Trophoblast cell (in vitro differentiated cells and primary cell): ENCODE measurements at regions not wholly inside any gene's neighbourhood (a gene's known extent, or its start where the extent isn't known, plus 50 kb on each side); places are given as distances from the start of the nearest gene placed in this dataset.
"Not testable (repeated sequence)": the region's sequence is repeated elsewhere in the genome, so short reads cannot be mapped to it uniquely, and the experiment has no call there.

Experiments used
- DNase-seq, 2 donors: peaks; one replicate each; pipeline ENCODE4 v3.0.0-alpha.2; 2016
- H2AFZ ChIP-seq: 2 replicates; pipeline ENCODE4 v1.6.1; 2013; ENCODE audit warnings: low read length, moderate library complexity, mild to moderate bottlenecking; ENCODE audit not compliant: insufficient read depth, poor library complexity
- H2AK5ac ChIP-seq: 2 replicates; pipeline ENCODE4 v1.6.1; 2013; ENCODE audit warnings: mild to moderate bottlenecking, low read length
- H2BK120ac ChIP-seq: 2 replicates; pipeline ENCODE4 v1.6.1; 2013; ENCODE audit warnings: low read length, mild to moderate bottlenecking, moderate library complexity; ENCODE audit not compliant: insufficient read depth, poor library complexity
- H2BK12ac ChIP-seq: 2 replicates; pipeline ENCODE4 v1.6.1; 2013; ENCODE audit warnings: mild to moderate bottlenecking, low read length, moderate library complexity
- H2BK5ac ChIP-seq: 2 replicates; pipeline ENCODE4 v1.6.1; 2013; ENCODE audit warnings: low read length, low read depth, moderate library complexity, mild to moderate bottlenecking; ENCODE audit not compliant: poor library complexity
- H3K14ac ChIP-seq: 2 replicates; pipeline ENCODE4 v1.6.1; 2013; ENCODE audit warnings: mild to moderate bottlenecking, low read length
- H3K18ac ChIP-seq: 2 replicates; pipeline ENCODE4 v1.6.1; 2013; ENCODE audit warnings: mild to moderate bottlenecking, low read length
- H3K23ac ChIP-seq: 2 replicates; pipeline ENCODE4 v1.6.1; 2013; ENCODE audit warnings: low read length
- H3K27ac ChIP-seq: 2 replicates; pipeline ENCODE4 v1.5.1; 2013; ENCODE audit warnings: low read depth, mild to moderate bottlenecking, inconsistent platforms, low read length, moderate library complexity
- H3K27me3 ChIP-seq: 2 replicates; pipeline ENCODE4 v1.6.1; 2013; ENCODE audit warnings: inconsistent platforms, mild to moderate bottlenecking, low read length, moderate library complexity; ENCODE audit not compliant: insufficient read depth
- H3K36me3 ChIP-seq, 2 experiments: 1 replicate in 1 of 2; 2 replicates in 1 of 2; pipeline ENCODE4 v1.6.1; 2013; ENCODE audit warnings: low read length in 2 of 2, mild to moderate bottlenecking in 2 of 2, moderate library complexity in 1 of 2; ENCODE audit not compliant: insufficient read depth in 2 of 2, control insufficient read depth in 1 of 2
- H3K4ac ChIP-seq: 2 replicates; pipeline ENCODE4 v1.6.1; 2013; ENCODE audit warnings: low read depth, mild to moderate bottlenecking, low read length, moderate library complexity
- H3K4me1 ChIP-seq, 2 experiments: 1 replicate in 1 of 2; 2 replicates in 1 of 2; pipeline ENCODE4 v1.6.1; 2013; ENCODE audit warnings: low read length in 2 of 2, mild to moderate bottlenecking in 2 of 2, moderate library complexity in 1 of 2; ENCODE audit not compliant: insufficient read depth in 2 of 2, control insufficient read depth in 1 of 2
- H3K4me2 ChIP-seq: 2 replicates; pipeline ENCODE4 v1.6.1; 2013; ENCODE audit warnings: inconsistent platforms, mild to moderate bottlenecking, low read length, moderate library complexity
- H3K4me3 ChIP-seq: 2 replicates; pipeline ENCODE4 v1.5.1; 2013; ENCODE audit warnings: mild to moderate bottlenecking, low read depth, low read length, inconsistent platforms
- H3K79me1 ChIP-seq: one replicate; pipeline ENCODE4 v1.6.1; 2013; ENCODE audit warnings: low read length
- H3K79me2 ChIP-seq: 2 replicates; pipeline ENCODE4 v1.6.1; 2013; ENCODE audit warnings: low read length, mild to moderate bottlenecking; ENCODE audit not compliant: control insufficient read depth, insufficient read depth, poor library complexity
- H3K9ac ChIP-seq: 2 replicates; pipeline ENCODE4 v1.6.1; 2013; ENCODE audit warnings: mild to moderate bottlenecking, low read length
- H3K9me3 ChIP-seq: 2 replicates; pipeline ENCODE4 v1.6.1; 2013; ENCODE audit warnings: low read depth, mild to moderate bottlenecking, control low read depth, inconsistent platforms, low read length; ENCODE audit not compliant: insufficient read depth
- H4K12ac ChIP-seq: 2 replicates; pipeline ENCODE4 v1.6.1; 2013; ENCODE audit warnings: low read depth, mild to moderate bottlenecking, low read length, moderate library complexity
- H4K8ac ChIP-seq: 2 replicates; pipeline ENCODE4 v1.6.1; 2013; ENCODE audit warnings: low read depth, mild to moderate bottlenecking, low read length, moderate library complexity
- H4K91ac ChIP-seq: one replicate; pipeline ENCODE4 v1.6.1; 2013; ENCODE audit warnings: low read depth, mild to moderate bottlenecking, low read length, moderate library complexity
- WGBS: extraction: QIAGEN DNeasy Blood & Tissue Kit; methylation state at CpG from one replicate; pipeline ENCODE4 v1.1.7; 2013; ENCODE audit warnings: missing lambda C conversion rate; ENCODE audit not compliant: insufficient read length, insufficient coverage; ENCODE audit errors: extremely low coverage; 5-methylcytosine and 5-hydroxymethylcytosine counted together

GRCh38 chr3:150270883-150271590 lies 137.1 kb upstream of the TSC22D2 start:
- Histone ChIP-seq H3K36me3 (no peaks in the 10 kb centered on the region), H3K27ac (no peak overlapping the region), H3K79me2 (no peaks in the 10 kb centered on the region), H2AFZ (no peak overlapping the region), H3K23ac (no peak overlapping the region), H3K4me1 (no peaks in the 10 kb centered on the region), H4K12ac (no peak overlapping the region), H3K9ac (no peak overlapping the region), H3K9me3 (no peaks in the 10 kb centered on the region), H3K79me1 (no peaks in the 10 kb centered on the region), H2BK5ac (no peak overlapping the region), H3K14ac (no peak overlapping the region), H2AK5ac (no peak overlapping the region), H2BK12ac (no peak overlapping the region), H3K27me3 (no peaks in the 10 kb centered on the region), H3K4me3 (no peak overlapping the region), H3K4ac (no peak overlapping the region), H2BK120ac (no peak overlapping the region), H3K4me2 (no peak overlapping the region), H4K8ac (no peak overlapping the region), H4K91ac (no peak overlapping the region), H3K18ac (no peak overlapping the region)
- DNase-seq, result no peak
- WGBS, result no CpG with 5 or more reads among the region's 4 CpGs

DNA sequence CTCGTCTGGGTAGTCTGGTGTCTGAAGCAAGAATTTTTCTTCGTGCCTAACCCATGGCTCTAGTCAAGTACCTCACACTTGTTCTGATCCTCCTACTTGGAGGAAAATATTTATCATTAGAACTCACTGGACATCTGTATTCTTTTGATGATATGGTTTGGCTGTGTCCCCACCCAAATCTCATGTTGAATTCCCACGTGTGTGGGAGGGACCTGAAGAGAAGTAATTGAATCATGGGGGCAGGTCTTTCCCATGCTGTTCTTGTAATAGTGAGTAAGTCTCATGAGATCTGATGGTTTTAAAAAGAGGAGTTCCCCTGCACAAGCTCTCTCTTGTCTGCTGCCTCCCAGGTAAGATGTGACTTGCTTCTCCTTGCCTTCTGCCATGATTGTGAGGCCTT lies 137.7 kb upstream of the TSC22D2 start:
- WGBS, result no CpG with 5 or more reads among the region's 3 CpGs
- not testable (repeated sequence) for H2AFZ ChIP-seq, H3K79me2 ChIP-seq, H3K4ac ChIP-seq, H3K9me3 ChIP-seq, H2BK120ac ChIP-seq, H3K4me2 ChIP-seq, H2BK5ac ChIP-seq, H3K79me1 ChIP-seq, H3K23ac ChIP-seq, H3K14ac ChIP-seq, H4K91ac ChIP-seq, H3K36me3 ChIP-seq, H3K27ac ChIP-seq, H3K4me1 ChIP-seq, H4K12ac ChIP-seq, H3K4me3 ChIP-seq, H3K27me3 ChIP-seq, H2BK12ac ChIP-seq, H4K8ac ChIP-seq, DNase-seq, H2AK5ac ChIP-seq, H3K18ac ChIP-seq, H3K9ac ChIP-seq

GRCh38 chr3:150269526-150269925 lies 138.6 kb upstream of the TSC22D2 start:
- Histone ChIP-seq H3K18ac (no peak overlapping the region), H2BK5ac (no peak overlapping the region), H3K9me3 (no peaks in the 10 kb centered on the region), H4K91ac (no peak overlapping the region), H3K14ac (no peak overlapping the region), H3K79me2 (no peaks in the 10 kb centered on the region), H3K79me1 (no peaks in the 10 kb centered on the region), H2AK5ac (no peak overlapping the region), H2BK120ac (no peak overlapping the region), H3K9ac (no peak overlapping the region), H3K27me3 (no peaks in the 10 kb centered on the region), H3K4me2 (no peak overlapping the region), H3K4ac (no peak overlapping the region), H3K4me3 (no peak overlapping the region), H2BK12ac (no peak overlapping the region), H3K4me1 (no peaks in the 10 kb centered on the region), H4K12ac (no peak overlapping the region), H3K23ac (no peak overlapping the region), H2AFZ (no peak overlapping the region), H3K36me3 (no peaks in the 10 kb centered on the region), H3K27ac (no peak overlapping the region), H4K8ac (no peak overlapping the region)
- no peak for DNase-seq
- no CpG with 5 or more reads among the region's 3 CpGs for WGBS

DNA sequence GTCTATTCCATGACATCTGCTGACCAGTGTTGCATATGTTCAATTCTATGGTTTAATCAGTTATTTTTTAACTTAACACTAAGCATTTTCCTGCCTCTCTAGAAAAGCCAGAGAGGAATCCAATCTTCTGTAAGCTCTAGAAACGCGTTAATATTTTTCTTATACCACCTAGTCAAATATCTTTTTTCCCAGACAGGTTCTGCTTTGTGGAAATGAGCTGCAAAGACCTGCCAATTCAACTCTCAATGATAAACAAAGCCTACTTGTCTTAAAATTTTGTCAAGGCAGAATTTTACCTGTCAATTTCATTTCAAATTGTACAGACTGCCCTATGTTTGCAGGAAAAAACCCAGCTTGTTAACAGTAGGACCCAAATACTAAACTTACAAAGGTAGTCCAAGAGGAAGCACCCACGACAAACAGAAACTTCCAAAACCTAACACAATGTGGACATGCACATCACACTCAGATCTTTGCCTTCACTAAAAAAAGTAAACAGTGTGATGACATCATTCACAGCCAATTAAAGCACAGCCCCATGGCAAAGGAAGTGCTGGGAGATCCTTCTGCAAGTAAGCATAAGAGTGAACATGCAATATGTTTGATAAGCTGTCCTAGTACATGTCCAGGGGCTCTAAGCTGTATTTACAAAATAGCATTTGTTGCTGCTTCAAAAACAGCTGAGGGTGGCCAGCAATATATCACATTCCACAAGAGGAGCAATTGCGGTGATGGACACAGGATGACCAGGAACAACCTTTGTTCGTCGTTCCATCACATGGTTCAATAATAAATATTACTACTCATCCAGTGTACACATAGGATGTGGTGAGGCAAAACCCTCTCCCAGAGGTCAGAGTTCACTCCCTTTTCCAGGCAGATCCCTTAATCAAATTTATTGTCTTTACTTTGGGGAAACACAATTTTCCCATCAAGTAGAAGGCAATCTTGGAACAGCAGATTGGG lies 139.4 kb upstream of the TSC22D2 start:
- Histone ChIP-seq H4K8ac (no peak overlapping the region), H2AFZ (no peak overlapping the region), H4K12ac (no peak overlapping the region), H2BK120ac (no peak overlapping the region), H3K9ac (no peak overlapping the region), H3K79me2 (no peaks in the 10 kb centered on the region), H4K91ac (no peak overlapping the region), H3K4me2 (no peak overlapping the region), H3K4ac (no peak overlapping the region), H3K36me3 (no peaks in the 10 kb centered on the region), H3K79me1 (no peaks in the 10 kb centered on the region), H3K27me3 (no peaks in the 10 kb centered on the region), H3K4me1 (no peaks in the 10 kb centered on the region), H3K9me3 (no peaks in the 10 kb centered on the region), H3K14ac (no peak overlapping the region), H3K27ac (no peak overlapping the region), H2BK5ac (no peak overlapping the region), H2BK12ac (no peak overlapping the region), H3K18ac (no peak overlapping the region), H2AK5ac (no peak overlapping the region), H3K23ac (no peak overlapping the region), H3K4me3 (no peak overlapping the region)
- WGBS, result no CpG with 5 or more reads among the region's 6 CpGs
- DNase-seq, result no peak
